NCI-H2227 treated with DMSO at 0.1 percent for 48 hours (cell line): ENCODE measurements at regions not wholly inside any gene's neighbourhood (a gene's known extent, or its start where the extent isn't known, plus 50 kb on each side); places are given as distances from the start of the nearest gene placed in this dataset.
"Not testable (repeated sequence)": the region's sequence is repeated elsewhere in the genome, so short reads cannot be mapped to it uniquely, and the experiment has no call there.

Source experiments
- DNase-seq: peaks from one replicate; lab custom pipeline; 2025; lab: John Stamatoyannopoulos, UW

- no peak for DNase-seq
Measured at GRCh38 chr5:39650008-39650762, 225.4 kb upstream of the DAB2 start.

GRCh38 chr5:39648848-39649227 is 224.1 kb upstream of the DAB2 start:
- DNase-seq = no peak

- no peak for DNase-seq
Measured at GRCh38 chr5:39648085-39648847, 223.5 kb upstream of the DAB2 start.

- no peak for DNase-seq
Measured at GRCh38 chr5:39640552-39640951, 215.8 kb upstream of the DAB2 start.

- no peak for DNase-seq
Measured at GRCh38 chr5:39639618-39640089, 214.9 kb upstream of the DAB2 start.

- no peak for DNase-seq
Measured at GRCh38 chr5:39638813-39639212, 214.0 kb upstream of the DAB2 start.

- no peak for DNase-seq
Measured at GRCh38 chr5:39633057-39633456, 208.3 kb upstream of the DAB2 start.

- no peak for DNase-seq
Measured at GRCh38 chr5:39631958-39632357, 207.2 kb upstream of the DAB2 start.

GRCh38 chr5:39629946-39630345 is 205.2 kb upstream of the DAB2 start:
- no peak for DNase-seq

GRCh38 chr5:39628348-39628747 is 203.6 kb upstream of the DAB2 start:
- no peak for DNase-seq

- no peak for DNase-seq
Measured at GRCh38 chr5:39624890-39625289, 200.1 kb upstream of the DAB2 start.

- DNase-seq = no peak
Measured at GRCh38 chr5:39624268-39624886, 199.6 kb upstream of the DAB2 start.

- no peak for DNase-seq
Measured at GRCh38 chr5:39623291-39623865, 198.6 kb upstream of the DAB2 start.

- no peak for DNase-seq
Measured at GRCh38 chr5:39622281-39622680, 197.5 kb upstream of the DAB2 start.

GRCh38 chr5:39619168-39619818 is 194.5 kb upstream of the DAB2 start:
- DNase-seq = no peak

- no peak for DNase-seq
Measured at GRCh38 chr5:39618391-39618790, 193.6 kb upstream of the DAB2 start.

GRCh38 chr5:39616131-39616530 is 191.4 kb upstream of the DAB2 start:
- DNase-seq = no peak

GRCh38 chr5:39611076-39611475 is 186.3 kb upstream of the DAB2 start:
- not testable (repeated sequence) for DNase-seq

- DNase-seq = no peak
Measured at GRCh38 chr5:39608024-39608423, 183.2 kb upstream of the DAB2 start.

GRCh38 chr5:39606591-39606990 is 181.8 kb upstream of the DAB2 start:
- no peak for DNase-seq

GRCh38 chr5:39605588-39606575 is 181.1 kb upstream of the DAB2 start:
- no peak for DNase-seq
